ENCODE measurements at regions not wholly inside any gene's neighbourhood (a gene's known extent, or its start where the extent isn't known, plus 50 kb on each side); places are given as distances from the start of the nearest gene placed in this dataset.

DNA sequence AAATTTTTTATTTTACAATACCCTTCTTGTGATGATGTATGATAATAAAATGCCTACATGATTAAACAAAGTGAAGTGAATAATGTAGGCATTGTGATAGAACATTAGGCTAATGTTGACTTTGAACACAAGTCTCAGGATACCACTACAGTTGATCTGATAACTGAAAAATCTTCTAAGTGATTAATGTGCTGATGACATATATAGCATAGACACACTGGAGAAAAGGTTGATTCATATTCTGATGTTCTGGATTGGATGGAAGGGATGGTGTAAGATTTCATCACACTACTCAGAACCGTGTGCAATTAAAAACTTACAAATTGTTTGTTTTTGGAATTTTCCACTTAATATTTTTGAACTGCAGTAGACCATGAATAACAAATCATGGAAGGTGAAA lies 738.5 kb downstream of the TECRL start:
- H3K9me3 ChIP-seq: no peaks in the 10 kb centered on the region
- no peaks in the 10 kb centered on the region for H3K36me3 ChIP-seq
- no peak overlapping the region for H3K4me3 ChIP-seq
- DNase-seq: no peak
- TF ChIP-seq POLR2A (IDR thresholded peaks at IDR 0.05): no peak
- TF ChIP-seq, protein P1, sequence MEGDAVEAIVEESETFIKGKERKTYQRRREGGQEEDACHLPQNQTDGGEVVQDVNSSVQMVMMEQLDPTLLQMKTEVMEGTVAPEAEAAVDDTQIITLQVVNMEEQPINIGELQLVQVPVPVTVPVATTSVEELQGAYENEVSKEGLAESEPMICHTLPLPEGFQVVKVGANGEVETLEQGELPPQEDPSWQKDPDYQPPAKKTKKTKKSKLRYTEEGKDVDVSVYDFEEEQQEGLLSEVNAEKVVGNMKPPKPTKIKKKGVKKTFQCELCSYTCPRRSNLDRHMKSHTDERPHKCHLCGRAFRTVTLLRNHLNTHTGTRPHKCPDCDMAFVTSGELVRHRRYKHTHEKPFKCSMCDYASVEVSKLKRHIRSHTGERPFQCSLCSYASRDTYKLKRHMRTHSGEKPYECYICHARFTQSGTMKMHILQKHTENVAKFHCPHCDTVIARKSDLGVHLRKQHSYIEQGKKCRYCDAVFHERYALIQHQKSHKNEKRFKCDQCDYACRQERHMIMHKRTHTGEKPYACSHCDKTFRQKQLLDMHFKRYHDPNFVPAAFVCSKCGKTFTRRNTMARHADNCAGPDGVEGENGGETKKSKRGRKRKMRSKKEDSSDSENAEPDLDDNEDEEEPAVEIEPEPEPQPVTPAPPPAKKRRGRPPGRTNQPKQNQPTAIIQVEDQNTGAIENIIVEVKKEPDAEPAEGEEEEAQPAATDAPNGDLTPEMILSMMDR (IDR thresholded peaks at IDR 0.05): no peak
- H3K4me1 ChIP-seq: no peaks in the 10 kb centered on the region
- no peaks in the 10 kb centered on the region for H3K27me3 ChIP-seq
- H3K27ac ChIP-seq: no peak overlapping the region
- intact Hi-C loops (cut with DNase I; ENCODE audit: low total_unique reads): no loop called here

DNA sequence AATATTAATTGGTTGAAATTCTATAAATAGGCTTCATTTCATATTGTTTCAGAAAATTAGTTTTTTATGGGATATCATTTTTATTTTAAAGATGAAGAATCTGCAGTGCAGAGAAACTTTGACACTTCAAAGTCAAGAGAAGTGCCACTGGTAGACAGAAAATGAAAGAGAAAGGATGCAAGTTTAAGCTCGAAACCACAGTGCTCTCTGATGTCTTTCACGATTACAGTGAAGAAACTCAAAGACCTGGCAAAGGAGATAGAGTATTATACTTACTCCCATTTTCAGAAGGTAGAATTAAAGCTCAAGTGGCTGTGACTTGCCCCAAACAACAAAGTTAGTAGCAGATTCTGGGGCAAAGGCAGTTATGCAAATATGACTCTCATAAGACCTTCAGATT lies 745.4 kb downstream of the TECRL start:
- Histone ChIP-seq H3K27ac (no peak overlapping the region), H3K27me3 (no peaks in the 10 kb centered on the region), H3K9me3 (no peaks in the 10 kb centered on the region), H3K4me3 (no peak overlapping the region), H3K36me3 (no peaks in the 10 kb centered on the region), H3K4me1 (no peaks in the 10 kb centered on the region)
- intact Hi-C loops (cut with DNase I; ENCODE audit: low total_unique reads): no loop called here
- no peak for TF ChIP-seq POLR2A (IDR thresholded peaks at IDR 0.05)
- TF ChIP-seq, protein P1 (IDR thresholded peaks at IDR 0.05): no peak
- DNase-seq: no peak

DNA sequence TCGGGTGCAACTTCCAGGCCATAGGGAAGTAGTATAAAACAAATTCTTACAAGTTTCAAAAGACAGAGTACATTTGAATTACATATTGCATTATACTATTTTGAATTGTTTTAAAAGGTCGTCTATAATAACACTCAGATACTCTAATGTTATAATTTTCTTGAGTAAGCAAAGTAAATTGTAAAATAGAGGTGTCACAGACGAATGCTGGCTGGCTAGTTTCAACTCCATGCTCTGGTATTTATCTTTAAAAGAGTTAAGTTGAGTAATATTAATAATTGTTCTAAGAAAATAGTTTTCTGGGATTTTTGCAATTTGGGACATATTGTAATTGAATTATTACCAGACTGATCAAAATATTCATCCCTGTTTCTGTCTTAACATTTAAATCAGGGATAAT lies 764.9 kb downstream of the TECRL start:
- H3K27me3 ChIP-seq: no peaks in the 10 kb centered on the region
- no peak overlapping the region for H3K27ac ChIP-seq
- TF ChIP-seq, protein P1 (IDR thresholded peaks at IDR 0.05): no peak
- no peak for TF ChIP-seq POLR2A (IDR thresholded peaks at IDR 0.05)
- no peak for DNase-seq
- no peaks in the 10 kb centered on the region for H3K4me1 ChIP-seq
- intact Hi-C loops (cut with DNase I; ENCODE audit: low total_unique reads): no loop called here
- no peaks in the 10 kb centered on the region for H3K9me3 ChIP-seq
- no peaks in the 10 kb centered on the region for H3K36me3 ChIP-seq
- no peak overlapping the region for H3K4me3 ChIP-seq

DNA sequence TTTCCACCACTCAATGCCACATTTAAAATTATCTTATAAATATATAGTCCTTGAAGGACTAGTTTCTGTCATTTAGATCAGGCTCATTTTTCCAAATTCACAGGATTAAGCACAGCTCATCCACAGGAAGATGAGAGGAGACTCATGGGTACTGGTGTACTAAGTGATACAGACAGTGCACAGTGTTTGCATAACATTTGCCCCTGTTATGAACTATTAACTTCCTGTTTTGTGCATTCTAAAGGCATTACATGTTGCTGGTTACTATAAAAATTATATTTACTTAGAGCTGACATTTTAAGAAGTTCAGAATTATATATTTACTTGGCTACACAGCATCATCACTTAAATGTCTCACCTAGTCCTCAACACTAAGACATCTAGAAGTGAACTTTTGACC lies 772.0 kb downstream of the TECRL start:
- Histone ChIP-seq H3K4me3 (no peak overlapping the region), H3K27ac (no peak overlapping the region), H3K4me1 (no peaks in the 10 kb centered on the region), H3K36me3 (no peaks in the 10 kb centered on the region), H3K9me3 (no peaks in the 10 kb centered on the region), H3K27me3 (no peaks in the 10 kb centered on the region)
- DNase-seq: no peak
- TF ChIP-seq, protein P1 (IDR thresholded peaks at IDR 0.05): no peak
- no peak for TF ChIP-seq POLR2A (IDR thresholded peaks at IDR 0.05)
- intact Hi-C loops (cut with DNase I; ENCODE audit: low total_unique reads): no loop called here

DNA sequence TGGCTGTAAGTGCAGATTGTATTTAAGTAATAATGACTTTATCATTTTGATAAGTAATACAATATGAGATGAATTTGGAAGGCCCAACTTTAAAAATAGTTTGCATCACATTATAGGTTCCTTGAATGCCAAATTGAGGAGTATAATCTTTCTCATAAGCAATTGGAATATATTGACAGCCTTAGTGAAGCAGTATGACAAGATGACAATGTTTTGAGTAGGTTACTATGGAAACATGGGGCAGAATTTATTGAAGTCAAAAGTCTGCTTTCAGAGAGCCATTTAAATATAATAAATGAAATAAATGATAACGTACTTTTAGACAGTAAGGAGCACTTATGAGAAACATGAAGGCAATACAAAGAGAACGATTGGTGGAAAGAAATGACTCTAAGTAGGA lies 776.4 kb downstream of the TECRL start:
- intact Hi-C loops (cut with DNase I; ENCODE audit: low total_unique reads): no loop called here
- no peak for TF ChIP-seq POLR2A (IDR thresholded peaks at IDR 0.05)
- TF ChIP-seq, protein P1 (IDR thresholded peaks at IDR 0.05): no peak
- DNase-seq: no peak
- H3K27me3 ChIP-seq: no peaks in the 10 kb centered on the region
- no peaks in the 10 kb centered on the region for H3K36me3 ChIP-seq
- H3K27ac ChIP-seq: no peak overlapping the region
- no peak overlapping the region for H3K4me3 ChIP-seq
- H3K4me1 ChIP-seq: no peaks in the 10 kb centered on the region
- H3K9me3 ChIP-seq: no peaks in the 10 kb centered on the region

Data from uterus (tissue), 3 donors.